Ecto neural progenitor cell (in vitro differentiated cells): ENCODE measurements at regions not wholly inside any gene's neighbourhood (a gene's known extent, or its start where the extent isn't known, plus 50 kb on each side); places are given as distances from the start of the nearest gene placed in this dataset.

Source experiments
- DNase-seq: peaks from one replicate; pipeline ENCODE4 v3.0.0-alpha.2; 2018; ENCODE audit warnings: low spot score

- no peak for DNase-seq
Observed at GRCh38 chr4:185991770-185992169, 77.2 kb upstream of the TLR3 start.

GRCh38 chr4:185992585-185992984, 76.4 kb upstream of the TLR3 start:
- no peak for DNase-seq

GRCh38 chr4:185993328-185993973, 75.5 kb upstream of the TLR3 start:
- DNase-seq, result no peak

GRCh38 chr4:185994750-185995149, 74.2 kb upstream of the TLR3 start:
- DNase-seq, result no peak

- no peak for DNase-seq
Observed at GRCh38 chr4:185995665-185996064, 73.3 kb upstream of the TLR3 start.

- no peak for DNase-seq
Observed at GRCh38 chr4:185997296-185997695, 71.7 kb upstream of the TLR3 start.

- DNase-seq, result no peak
Observed at GRCh38 chr4:185998791-185999190, 70.2 kb upstream of the TLR3 start.

GRCh38 chr4:185999207-185999606, 69.7 kb upstream of the TLR3 start:
- DNase-seq, result no peak

GRCh38 chr4:186002853-186003252, 66.1 kb upstream of the TLR3 start:
- no peak for DNase-seq

GRCh38 chr4:186003746-186004145, 65.2 kb upstream of the TLR3 start:
- DNase-seq, result no peak

- DNase-seq, result no peak
Observed at GRCh38 chr4:186008057-186008456, 60.9 kb upstream of the TLR3 start.

- DNase-seq, result no peak
Observed at GRCh38 chr4:186009976-186010375, 59.0 kb upstream of the TLR3 start.

GRCh38 chr4:186010821-186011220, 58.1 kb upstream of the TLR3 start:
- no peak for DNase-seq

- DNase-seq, result no peak
Observed at GRCh38 chr4:186012071-186012470, 56.9 kb upstream of the TLR3 start.

- no peak for DNase-seq
Observed at GRCh38 chr4:186013419-186014186, 55.4 kb upstream of the TLR3 start.

- DNase-seq, result peak; percentile 27
Observed at GRCh38 chr4:186015212-186015817, 53.6 kb upstream of the TLR3 start.

GRCh38 chr4:186016796-186017195, 52.2 kb upstream of the TLR3 start:
- no peak for DNase-seq

GRCh38 chr4:186017801-186018200, 51.2 kb upstream of the TLR3 start:
- peak; percentile 13 for DNase-seq

- no peak for DNase-seq
Observed at GRCh38 chr4:186018261-186018660, 50.7 kb upstream of the TLR3 start.

GRCh38 chr4:186018784-186019183, 50.2 kb upstream of the TLR3 start:
- DNase-seq, result no peak
